ENCODE measurements at regions not wholly inside any gene's neighbourhood (a gene's known extent, or its start where the extent isn't known, plus 50 kb on each side); places are given as distances from the start of the nearest gene placed in this dataset.

DNA sequence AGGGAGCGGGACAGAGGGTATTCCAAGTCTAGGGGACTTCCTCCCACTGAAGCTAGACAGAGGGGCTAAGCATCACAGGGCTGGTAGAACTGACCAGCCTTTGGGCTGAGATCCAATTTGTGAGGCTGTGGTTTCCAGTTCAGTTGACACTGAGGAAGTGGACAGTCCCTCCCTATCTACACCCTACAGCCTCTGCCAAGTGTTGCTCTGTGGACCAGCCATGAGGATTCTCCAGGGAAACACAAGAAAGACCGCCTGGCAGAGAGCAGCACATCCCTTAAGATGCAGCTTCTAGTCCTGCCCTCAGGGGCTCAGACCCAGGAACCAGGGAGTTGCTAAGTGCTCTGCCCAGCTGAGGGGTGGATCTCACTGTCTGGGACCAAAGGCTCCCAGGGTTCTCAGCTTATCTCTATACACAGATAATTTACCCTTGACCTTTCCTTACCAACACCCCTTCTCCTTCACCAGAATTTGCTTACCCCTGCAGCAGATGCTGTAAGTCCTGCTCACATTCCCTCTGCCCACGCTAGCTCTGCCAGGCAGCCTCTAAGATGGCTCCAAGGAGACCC lies 252.0 kb downstream of the SKIDA1 start:
- CTCF ChIA-PET: no interaction called here
- POLR2A ChIA-PET: no interaction called here

GRCh38 chr10:21272643-21273399 lies 252.7 kb downstream of the SKIDA1 start:
- ChIA-PET POLR2A (no interaction called here), CTCF (no interaction called here)

- POLR2A ChIA-PET: no interaction called here
- CTCF ChIA-PET: no interaction called here
Measured at GRCh38 chr10:21270976-21271375, 254.5 kb downstream of the SKIDA1 start.

- ChIA-PET CTCF (interaction anchor here (1.0 kb wide), 1 partner anchor 226 kb away, joined by 3 read pairs; no protein-coding TSS in a partner anchor), POLR2A (no interaction called here)
Measured at GRCh38 chr10:21269289-21269688, 256.2 kb downstream of the SKIDA1 start.

DNA sequence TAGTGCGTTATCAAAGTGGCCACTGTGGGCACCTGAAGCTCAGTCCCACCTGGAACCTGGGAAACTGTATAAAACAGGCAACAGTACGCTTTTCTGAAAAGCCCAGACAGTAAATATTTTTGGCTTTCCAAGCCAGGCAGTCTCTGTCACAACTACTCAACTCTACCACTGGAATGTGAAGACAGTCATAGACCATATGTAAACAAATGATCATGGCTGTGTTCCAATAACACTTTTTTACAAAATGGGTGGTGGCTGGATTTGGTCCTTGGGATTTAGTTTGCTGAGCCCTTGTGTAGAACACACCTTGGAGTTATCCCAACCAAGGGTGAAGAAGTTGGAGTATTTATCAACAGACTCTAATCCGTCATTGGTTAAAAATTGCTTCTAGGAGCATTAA lies 259.9 kb downstream of the SKIDA1 start:
- CTCF ChIA-PET: no interaction called here
- POLR2A ChIA-PET: no interaction called here

- CTCF ChIA-PET: no interaction called here
- POLR2A ChIA-PET: no interaction called here
Measured at GRCh38 chr10:21264271-21264670, 261.2 kb downstream of the SKIDA1 start.

DNA sequence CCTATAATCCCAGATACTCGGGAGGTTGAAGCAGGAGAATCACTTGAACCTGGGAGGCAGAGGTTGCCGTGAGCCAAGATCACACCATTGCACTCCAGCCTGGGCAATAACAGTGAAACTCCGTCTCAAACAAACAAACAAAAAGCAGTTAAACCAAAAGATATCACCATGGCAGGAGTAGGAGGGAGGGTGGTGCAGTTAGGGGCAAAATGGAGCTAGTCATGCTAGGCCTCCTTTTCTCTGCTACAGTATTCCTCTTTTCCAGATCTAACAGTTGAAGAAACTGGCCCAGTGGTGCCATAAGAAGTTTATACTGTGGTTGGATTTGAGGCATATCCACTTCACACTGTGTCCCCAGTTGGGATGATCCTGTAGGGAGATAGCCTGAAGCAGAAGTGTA lies 261.6 kb downstream of the SKIDA1 start:
- ChIA-PET POLR2A (no interaction called here), CTCF (no interaction called here)

DNA sequence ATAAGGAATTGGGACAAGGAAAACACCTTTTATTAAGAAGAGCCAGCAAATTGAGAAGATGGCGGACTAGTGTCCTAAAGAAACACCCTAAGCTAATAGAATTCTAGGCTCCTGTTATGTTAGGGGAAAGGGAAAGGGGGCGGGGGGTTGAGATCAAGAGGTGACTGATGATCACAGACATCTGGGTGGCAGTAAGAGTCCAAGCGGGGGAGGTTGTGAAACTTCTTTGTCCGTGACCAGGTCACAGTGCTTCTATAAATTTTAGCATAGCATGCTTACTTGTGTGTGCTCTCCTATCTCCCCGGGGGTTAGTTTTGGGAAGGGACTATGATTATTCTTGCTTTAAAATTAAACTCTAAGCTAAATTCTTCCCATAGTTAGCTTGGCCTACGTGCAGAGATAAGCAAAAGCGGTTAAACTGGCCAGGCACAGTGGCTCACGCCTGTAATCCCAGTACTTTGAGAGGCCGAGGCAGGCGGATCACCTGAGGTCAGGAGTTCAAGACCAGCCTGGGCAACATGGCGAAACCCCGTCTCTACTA lies 262.1 kb downstream of the SKIDA1 start:
- ChIA-PET POLR2A (no interaction called here), CTCF (interaction anchor here (0.6 kb wide), 1 partner anchor 491 kb away, joined by 3 read pairs; no protein-coding TSS in a partner anchor)

DNA sequence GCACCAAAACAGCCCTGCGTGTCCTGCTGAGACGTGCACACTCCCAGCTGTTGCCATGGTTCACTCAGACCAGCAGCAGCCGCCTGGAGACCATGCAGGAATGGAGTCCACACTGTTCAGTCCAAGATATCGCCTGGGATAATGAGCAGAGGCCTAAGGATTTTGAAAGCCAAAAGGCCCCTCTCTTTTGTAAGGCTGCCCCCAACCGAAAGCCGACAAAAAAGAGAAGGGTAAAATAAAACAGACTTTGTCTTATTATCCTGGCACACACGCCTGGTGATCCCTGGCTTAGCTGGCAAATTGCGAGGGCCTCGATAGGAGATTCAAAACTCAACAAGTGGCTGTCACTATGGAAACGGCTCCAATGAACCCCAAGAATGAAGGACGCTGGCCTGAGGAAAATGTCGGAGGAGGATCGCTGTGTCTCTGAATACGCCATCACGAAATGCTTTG lies 263.6 kb downstream of the SKIDA1 start:
- CTCF ChIA-PET: no interaction called here
- POLR2A ChIA-PET: no interaction called here

DNA sequence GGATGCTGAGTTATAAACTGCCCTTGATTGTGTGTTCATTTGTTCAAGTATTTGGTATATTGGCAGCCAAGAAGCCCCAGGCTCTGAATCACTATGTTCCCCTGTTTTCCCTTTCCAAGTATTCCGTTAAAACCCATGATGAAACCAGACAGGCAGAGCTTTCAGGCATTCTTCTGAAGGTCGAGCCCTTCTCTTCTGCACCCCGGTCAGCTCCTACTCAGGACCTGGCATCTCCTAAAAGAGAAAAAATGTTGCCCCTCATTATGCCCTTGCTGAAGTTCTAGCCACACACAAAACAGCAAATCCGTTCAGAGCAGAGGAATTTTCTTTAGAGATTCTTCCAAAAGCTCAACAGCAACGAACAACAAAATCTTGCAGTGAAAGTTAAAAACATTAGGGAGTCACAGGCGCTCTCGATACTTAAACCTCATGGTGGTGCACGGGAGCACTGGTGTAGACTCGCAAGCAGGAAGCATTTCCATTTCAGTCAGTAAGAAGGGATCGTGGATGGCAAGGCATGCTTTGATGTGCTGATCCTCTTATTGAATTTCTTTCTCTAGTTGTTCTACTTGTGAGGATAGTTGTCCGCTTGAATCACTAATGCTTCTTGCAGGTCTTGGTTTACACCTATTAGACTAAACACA lies 264.9 kb downstream of the SKIDA1 start:
- CTCF ChIA-PET: no interaction called here
- POLR2A ChIA-PET: no interaction called here

GRCh38 chr10:21260066-21260465 lies 265.4 kb downstream of the SKIDA1 start:
- CTCF ChIA-PET: no interaction called here
- POLR2A ChIA-PET: no interaction called here

- ChIA-PET CTCF (no interaction called here), POLR2A (no interaction called here)
Measured at GRCh38 chr10:21257919-21258318, 267.6 kb downstream of the SKIDA1 start.

DNA sequence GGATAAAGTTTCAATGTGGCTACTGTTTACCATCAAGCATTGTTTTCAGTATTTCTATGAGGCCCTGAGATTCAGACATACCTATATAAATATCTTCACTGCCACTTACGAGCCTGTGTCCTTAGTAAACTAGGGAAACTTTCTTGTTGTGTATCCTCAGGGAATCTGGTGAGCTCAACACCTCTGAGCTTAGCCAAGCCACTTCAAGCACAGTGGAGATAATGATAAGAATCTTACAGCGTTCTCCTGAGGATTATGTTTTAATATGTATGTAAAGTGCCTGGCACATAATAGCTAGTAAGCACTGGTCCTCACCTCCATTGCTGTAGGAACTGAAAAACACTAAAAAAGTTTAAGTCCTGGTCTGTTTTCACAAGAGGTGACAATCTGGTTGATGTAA lies 268.3 kb downstream of the SKIDA1 start:
- ChIA-PET CTCF (no interaction called here), POLR2A (no interaction called here)

GRCh38 chr10:21249435-21249834 lies 276.0 kb downstream of the SKIDA1 start:
- CTCF ChIA-PET: no interaction called here
- POLR2A ChIA-PET: no interaction called here

DNA sequence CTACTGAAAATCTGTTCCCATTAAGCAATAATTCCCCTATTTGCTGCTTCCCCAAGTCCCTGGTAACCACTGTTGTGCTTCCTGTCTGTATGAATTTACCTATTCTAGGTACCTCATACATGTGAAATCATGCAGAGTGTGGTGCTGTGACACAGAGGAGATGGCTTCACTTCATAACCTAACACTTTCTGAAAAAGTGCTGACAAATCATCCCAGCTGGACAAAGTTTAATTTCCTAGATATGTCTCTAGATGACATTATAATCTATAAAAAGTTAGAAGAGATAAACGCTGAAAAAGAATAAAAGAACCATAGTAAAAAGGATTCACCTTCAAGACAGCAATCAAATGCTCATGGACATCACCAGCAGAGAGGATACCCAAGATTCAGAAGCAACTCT lies 277.9 kb downstream of the SKIDA1 start:
- POLR2A ChIA-PET: no interaction called here
- CTCF ChIA-PET: no interaction called here

DNA sequence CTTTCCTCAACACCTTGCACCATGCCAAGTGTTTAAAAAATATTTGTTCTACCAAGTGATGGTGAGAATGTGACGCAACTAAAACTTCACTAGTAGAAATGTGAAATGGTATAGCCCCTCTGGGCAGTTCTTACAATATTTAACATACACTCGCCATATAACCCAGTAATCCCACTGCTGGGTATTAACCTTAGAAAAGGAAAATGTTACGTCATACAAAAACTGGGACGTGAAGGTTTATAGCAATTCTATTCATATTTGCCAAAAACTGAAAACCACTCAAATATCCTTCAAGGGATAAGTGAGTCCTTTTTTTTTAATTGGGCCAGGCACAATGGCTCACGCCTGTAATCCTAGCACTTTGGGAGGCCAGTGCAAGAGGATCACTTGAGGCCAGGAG lies 279.3 kb downstream of the SKIDA1 start:
- POLR2A ChIA-PET: no interaction called here
- CTCF ChIA-PET: no interaction called here

DNA sequence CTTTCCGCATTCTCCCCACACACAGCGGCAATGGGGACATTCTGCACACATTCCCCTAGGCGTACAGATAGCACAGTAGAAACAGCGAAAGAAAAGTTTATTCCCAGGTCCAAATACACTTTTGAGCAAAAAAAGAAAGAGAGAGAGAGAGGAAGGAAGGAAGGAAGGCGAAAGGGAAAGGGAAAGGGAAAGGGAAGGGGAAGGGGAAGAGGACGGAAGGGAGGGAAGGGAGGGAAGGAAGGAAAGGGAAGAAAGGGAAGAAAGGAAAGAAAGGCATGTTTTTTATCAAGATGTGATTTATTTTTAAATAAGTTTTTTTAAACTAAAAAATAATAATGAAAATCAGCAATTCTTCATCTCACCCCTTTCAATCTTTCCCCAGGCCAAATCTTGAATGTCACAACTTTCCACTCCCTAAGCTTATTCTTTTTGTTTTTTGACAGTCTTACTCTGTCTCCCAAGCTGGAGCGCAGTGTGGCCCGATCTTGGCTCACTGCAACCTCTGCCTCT lies 281.7 kb downstream of the SKIDA1 start:
- POLR2A ChIA-PET: no interaction called here
- CTCF ChIA-PET: no interaction called here

- CTCF ChIA-PET: no interaction called here
- POLR2A ChIA-PET: no interaction called here
Measured at GRCh38 chr10:21242915-21243314, 282.6 kb downstream of the SKIDA1 start.

- ChIA-PET CTCF (no interaction called here), POLR2A (interaction anchor here (0.6 kb wide), 1 partner anchor 1306 kb away, joined by 3 read pairs; no protein-coding TSS in a partner anchor)
Measured at GRCh38 chr10:21238717-21239116, 286.8 kb downstream of the SKIDA1 start.

GRCh38 chr10:21238044-21238443 lies 287.4 kb downstream of the SKIDA1 start:
- ChIA-PET CTCF (no interaction called here), POLR2A (no interaction called here)

DNA sequence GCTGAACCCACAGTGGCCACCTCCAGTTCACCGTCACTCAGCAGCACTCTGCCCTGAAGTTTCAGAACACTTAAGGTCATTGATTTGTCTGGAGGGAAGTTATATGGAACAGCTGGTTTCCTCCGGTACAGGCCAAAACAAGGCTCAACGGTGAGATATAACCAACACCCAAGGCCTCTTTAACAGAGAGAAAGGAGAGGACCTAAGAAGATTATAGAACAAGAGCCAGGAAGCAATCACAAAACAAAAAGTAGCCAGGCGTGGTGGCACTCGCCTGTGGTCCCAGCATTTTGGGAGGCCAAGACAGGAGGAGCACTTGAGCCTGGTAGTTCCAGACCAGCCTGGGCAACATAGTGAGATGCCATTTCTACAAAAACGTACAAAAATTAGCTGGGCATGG lies 290.7 kb downstream of the SKIDA1 start:
- CTCF ChIA-PET: no interaction called here
- POLR2A ChIA-PET: no interaction called here
